Parathyroid adenoma (tissue), 2 donors: ENCODE measurements at regions not wholly inside any gene's neighbourhood (a gene's known extent, or its start where the extent isn't known, plus 50 kb on each side); places are given as distances from the start of the nearest gene placed in this dataset.
"Not testable (repeated sequence)": the region's sequence is repeated elsewhere in the genome, so short reads cannot be mapped to it uniquely, and the experiment has no call there.

Experiments used
- H2AFZ ChIP-seq: fragments of 300-600 bp; sonication (generic); one replicate; pipeline ENCODE4 v1.7.0; 2017; ENCODE audit warnings: antibody characterized with exemption, mild to moderate bottlenecking
- H3K27ac ChIP-seq: fragments of 300-600 bp; sonication (generic); one replicate; pipeline ENCODE4 v1.7.0; 2017
- H3K27me3 ChIP-seq: fragments of 300-600 bp; sonication (generic); one replicate; pipeline ENCODE4 v1.7.0; 2017; ENCODE audit warnings: low read length; ENCODE audit not compliant: control insufficient read depth, insufficient read depth
- H3K36me3 ChIP-seq: fragments of 300-600 bp; sonication (generic); one replicate; pipeline ENCODE4 v1.7.0; 2017; ENCODE audit warnings: low read length; ENCODE audit not compliant: control insufficient read depth, insufficient read depth
- H3K4me1 ChIP-seq: fragments of 300-600 bp; sonication (generic); one replicate; pipeline ENCODE4 v1.7.0; 2017; ENCODE audit warnings: control low read depth
- H3K4me2 ChIP-seq: fragments of 300-600 bp; sonication (generic); one replicate; pipeline ENCODE4 v1.7.0; 2017; ENCODE audit warnings: low read length
- H3K4me3 ChIP-seq: fragments of 300-600 bp; sonication (generic); one replicate; pipeline ENCODE4 v1.7.0; 2017; ENCODE audit warnings: low read depth, low read length
- H3K79me2 ChIP-seq: fragments of 300-600 bp; sonication (generic); one replicate; pipeline ENCODE4 v1.7.0; 2017; ENCODE audit warnings: control low read depth
- H3K9ac ChIP-seq: fragments of 300-600 bp; sonication (generic); one replicate; pipeline ENCODE4 v1.7.0; 2017; ENCODE audit warnings: mild to moderate bottlenecking
- H3K9me3 ChIP-seq: fragments of 300-600 bp; sonication (generic); one replicate; pipeline ENCODE4 v1.7.0; 2017; ENCODE audit warnings: low read length; ENCODE audit not compliant: control insufficient read depth
- CTCF ChIP-seq: fragments of 300-600 bp; sonication (generic); IDR thresholded peaks from one replicate; pipeline ENCODE4 v1.7.0; 2017; ENCODE audit warnings: antibody characterized with exemption, mild to moderate bottlenecking
- donor health status: primary hyperparathyroidism.

- H3K9me3 ChIP-seq: no peaks in the 10 kb centered on the region
- H3K4me3 ChIP-seq: no peak overlapping the region
- no peaks in the 10 kb centered on the region for H3K27me3 ChIP-seq
- peak overlapping the region; percentile 55 for H3K27ac ChIP-seq
- peak overlapping the region; percentile 63 for H2AFZ ChIP-seq
- no peak overlapping the region for H3K9ac ChIP-seq
- H3K36me3 ChIP-seq: no peaks in the 10 kb centered on the region
- H3K79me2 ChIP-seq: no peaks in the 10 kb centered on the region
- H3K4me1 ChIP-seq: peaks cover 7% of the 10 kb centered on the region
- no peak overlapping the region for H3K4me2 ChIP-seq
- TF ChIP-seq CTCF: no peak
These were observed 96.3 kb upstream of the DLG1 start for GRCh38 chr3:197394464-197395321.

- H3K9me3 ChIP-seq, H3K27me3 ChIP-seq, H3K9ac ChIP-seq, H3K4me3 ChIP-seq, H3K79me2 ChIP-seq, H2AFZ ChIP-seq, H3K36me3 ChIP-seq, H3K4me2 ChIP-seq, H3K4me1 ChIP-seq: not testable (repeated sequence)
- peak overlapping the region; percentile 55 for H3K27ac ChIP-seq
These were observed 95.7 kb upstream of the DLG1 start for GRCh38 chr3:197394126-197394463.

GRCh38 chr3:197393711-197394110, 95.3 kb upstream of the DLG1 start:
- Histone ChIP-seq H3K9me3 (no peaks in the 10 kb centered on the region), H3K36me3 (no peaks in the 10 kb centered on the region), H3K4me1 (peaks cover 7% of the 10 kb centered on the region), H3K4me2 (no peak overlapping the region), H3K27me3 (no peaks in the 10 kb centered on the region), H3K9ac (no peak overlapping the region), H3K79me2 (no peaks in the 10 kb centered on the region), H2AFZ (no peak overlapping the region), H3K4me3 (no peak overlapping the region), H3K27ac (no peak overlapping the region)
- no peak for TF ChIP-seq CTCF

GRCh38 chr3:197392961-197393360, 94.5 kb upstream of the DLG1 start:
- no peaks in the 10 kb centered on the region for H3K36me3 ChIP-seq
- H3K4me2 ChIP-seq: no peak overlapping the region
- no peak overlapping the region for H2AFZ ChIP-seq
- no peaks in the 10 kb centered on the region for H3K9me3 ChIP-seq
- TF ChIP-seq CTCF: no peak
- H3K27me3 ChIP-seq: no peaks in the 10 kb centered on the region
- no peak overlapping the region for H3K4me3 ChIP-seq
- peaks cover 7% of the 10 kb centered on the region for H3K4me1 ChIP-seq
- no peak overlapping the region for H3K27ac ChIP-seq
- no peak overlapping the region for H3K9ac ChIP-seq
- H3K79me2 ChIP-seq: no peaks in the 10 kb centered on the region

GRCh38 chr3:197381371-197381770, 83.0 kb upstream of the DLG1 start:
- Histone ChIP-seq H3K4me2 (no peak overlapping the region), H3K9me3 (no peaks in the 10 kb centered on the region), H3K9ac (no peak overlapping the region), H2AFZ (no peak overlapping the region), H3K4me3 (no peak overlapping the region), H3K27ac (no peak overlapping the region), H3K79me2 (no peaks in the 10 kb centered on the region), H3K4me1 (no peaks in the 10 kb centered on the region), H3K36me3 (no peaks in the 10 kb centered on the region), H3K27me3 (no peaks in the 10 kb centered on the region)
- no peak for TF ChIP-seq CTCF
